ENCODE measurements at regions not wholly inside any gene's neighbourhood (a gene's known extent, or its start where the extent isn't known, plus 50 kb on each side); places are given as distances from the start of the nearest gene placed in this dataset.

DNA sequence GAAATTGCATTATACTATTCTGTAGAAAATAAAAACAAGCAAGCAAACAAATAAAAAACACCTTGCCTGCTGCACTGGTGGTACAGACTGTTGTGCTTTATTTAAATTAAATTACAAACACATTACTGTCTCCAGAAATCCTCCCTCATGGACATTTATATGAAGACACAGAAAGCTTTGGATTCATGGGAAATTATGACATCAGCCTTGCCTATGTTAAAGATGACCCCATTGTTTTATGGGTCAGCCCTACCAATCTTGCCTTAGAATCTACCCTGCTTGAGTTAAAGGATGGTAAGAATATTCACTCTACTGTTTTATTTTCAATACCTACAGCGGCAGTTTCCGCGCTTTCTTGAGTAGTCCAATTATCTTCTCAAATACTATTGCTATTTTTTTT, 1379.9 kb downstream of the TECRL start:
- DNase-seq: no peak

DNA sequence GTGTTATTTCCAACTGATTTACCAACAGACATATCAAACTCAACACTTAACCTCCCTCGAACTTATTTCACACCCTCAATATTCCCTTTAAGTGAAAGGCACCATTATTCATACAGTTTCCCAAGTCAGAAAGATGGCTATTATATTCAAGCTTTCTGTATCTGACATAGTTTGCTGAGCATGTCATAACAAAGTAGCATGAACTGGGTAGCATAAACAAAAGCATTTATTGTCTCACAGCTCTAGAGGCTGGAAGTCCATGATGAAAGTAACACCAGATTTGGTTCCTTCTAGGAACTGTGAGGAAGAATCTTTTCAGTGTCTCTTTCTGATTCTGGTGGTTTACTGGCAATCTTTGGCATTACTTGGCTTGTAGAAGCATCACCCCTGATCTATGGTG, 1388.6 kb downstream of the TECRL start:
- no peak for DNase-seq

DNA sequence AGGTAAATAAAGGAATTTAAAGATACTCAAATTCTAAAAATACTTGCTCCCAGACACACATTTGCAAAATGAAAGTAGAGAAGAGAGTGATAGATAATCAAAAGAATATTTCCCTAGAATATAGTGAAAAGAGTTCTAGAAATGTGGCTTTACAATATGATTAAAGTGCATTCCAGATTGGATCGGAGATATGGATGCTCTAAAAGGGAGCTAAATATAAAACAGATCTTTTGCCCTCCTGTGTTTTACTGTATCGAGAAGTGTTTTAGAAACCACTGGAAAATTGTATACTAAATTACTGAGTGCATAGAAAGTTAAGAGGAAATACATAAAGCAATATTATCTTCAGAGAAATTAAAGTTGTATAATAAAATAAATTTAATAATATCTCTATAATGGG, 1392.0 kb downstream of the TECRL start:
- no peak for DNase-seq

DNA sequence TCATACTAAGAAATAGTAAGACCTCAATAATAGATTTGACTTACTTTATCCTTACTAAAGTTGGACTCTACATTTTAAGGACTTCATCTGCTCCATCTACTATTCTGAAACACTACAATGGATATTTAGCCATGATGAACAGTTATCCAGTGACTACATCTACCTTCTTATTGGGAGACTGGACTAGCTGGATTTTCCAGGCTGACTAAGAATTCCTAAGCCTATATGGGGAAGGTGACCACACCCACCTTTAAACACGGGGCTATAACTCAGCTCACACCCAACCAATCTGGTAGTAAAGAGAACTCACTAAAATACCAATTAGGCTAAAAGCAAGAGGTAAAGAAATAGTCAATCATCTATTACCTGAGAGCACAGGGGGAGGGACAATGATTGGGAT, 1438.4 kb downstream of the TECRL start:
- DNase-seq: no peak

DNA sequence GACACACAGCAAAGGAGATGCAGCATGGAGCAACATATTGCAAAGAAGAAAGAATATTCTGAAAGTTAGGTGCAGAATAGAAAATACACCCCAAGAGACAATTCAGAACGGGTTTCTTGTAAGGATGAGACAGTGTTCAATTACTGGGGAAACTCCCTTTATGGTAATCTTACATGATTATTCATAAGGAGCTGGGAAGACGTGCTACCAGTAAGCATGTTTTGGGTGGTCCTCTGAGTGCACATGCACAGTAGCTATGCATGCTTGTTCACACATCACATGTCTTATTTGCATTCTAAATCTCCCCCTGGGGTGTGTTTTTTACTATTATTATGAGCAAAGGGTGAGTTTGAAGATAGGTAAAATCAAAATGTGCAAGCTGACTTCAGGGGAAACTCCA, 1448.8 kb downstream of the TECRL start:
- no peak for DNase-seq

DNA sequence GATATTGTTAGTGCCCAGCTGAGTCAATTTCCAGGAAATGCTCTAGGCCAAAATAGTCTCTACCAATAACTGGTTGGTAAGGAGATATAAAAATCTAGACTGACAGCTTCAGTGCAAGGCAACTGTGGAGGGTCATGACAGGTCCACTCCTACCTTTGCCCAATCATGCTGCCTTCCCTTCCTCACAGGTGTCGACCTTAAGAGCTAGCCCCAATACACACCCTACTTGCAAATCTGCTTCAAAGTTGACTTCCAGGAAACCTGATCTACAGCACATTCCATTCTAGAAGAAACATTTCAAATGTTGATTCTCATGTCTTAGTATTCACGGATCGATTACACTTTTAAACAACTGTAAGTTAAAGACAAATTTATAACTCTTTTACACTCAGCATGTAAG, 1455.5 kb downstream of the TECRL start:
- DNase-seq: no peak

DNA sequence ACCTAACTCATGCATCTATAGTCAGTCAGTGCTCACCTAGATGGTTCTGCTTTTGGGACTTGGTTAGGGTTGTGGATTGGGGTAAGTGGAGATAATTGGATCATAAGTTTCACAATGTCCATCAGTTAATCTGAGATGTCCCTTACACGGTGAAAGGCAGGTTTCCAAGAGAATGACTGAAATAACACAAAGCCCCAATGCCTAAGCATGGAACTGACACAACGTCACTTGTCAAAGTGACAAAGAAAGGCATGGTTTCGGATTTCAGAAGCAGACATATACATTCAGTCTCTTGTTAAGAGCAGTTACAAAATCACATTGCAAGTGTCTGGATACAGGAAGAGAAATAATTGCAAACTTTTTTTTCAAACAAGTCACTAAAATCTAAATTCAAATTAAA, 1456.9 kb downstream of the TECRL start:
- no peak for DNase-seq

DNA sequence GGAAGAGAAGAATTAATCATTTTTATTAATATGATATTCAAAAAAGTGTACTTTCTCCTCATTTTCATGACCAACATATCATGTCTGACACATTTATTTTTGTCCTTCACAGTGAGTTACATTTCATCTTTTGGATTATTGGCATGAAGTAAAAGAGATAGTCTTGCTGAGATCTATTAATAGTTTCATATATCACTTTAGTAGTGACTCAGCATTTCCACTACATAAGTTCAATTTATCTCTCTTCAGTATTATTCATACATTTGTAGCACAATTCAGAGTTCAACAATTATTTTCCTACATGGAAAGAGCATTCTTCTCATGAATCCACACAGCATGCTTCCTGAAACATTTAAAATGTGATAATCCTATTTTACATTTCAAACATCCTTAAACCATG, 1461.1 kb downstream of the TECRL start:
- no peak for DNase-seq

DNA sequence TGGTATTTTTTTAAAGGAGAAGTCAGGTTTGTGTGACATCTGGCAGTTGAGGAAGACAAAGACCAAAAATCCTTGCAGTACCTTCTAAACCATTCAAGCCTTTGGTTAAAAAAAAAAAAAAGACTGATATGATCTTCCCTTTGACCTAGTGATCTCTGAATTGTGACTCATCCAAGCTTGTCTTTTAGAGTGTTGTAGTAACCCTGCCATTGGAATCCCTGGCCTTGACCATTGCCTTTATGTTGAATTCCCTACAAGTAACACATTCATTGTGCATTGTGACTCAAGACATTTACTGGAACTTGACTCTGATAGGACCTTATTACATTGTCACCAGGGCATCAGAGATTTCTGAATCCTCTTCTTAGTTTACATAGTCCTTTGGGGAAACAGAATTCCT, 1469.0 kb downstream of the TECRL start:
- no peak for DNase-seq

DNA sequence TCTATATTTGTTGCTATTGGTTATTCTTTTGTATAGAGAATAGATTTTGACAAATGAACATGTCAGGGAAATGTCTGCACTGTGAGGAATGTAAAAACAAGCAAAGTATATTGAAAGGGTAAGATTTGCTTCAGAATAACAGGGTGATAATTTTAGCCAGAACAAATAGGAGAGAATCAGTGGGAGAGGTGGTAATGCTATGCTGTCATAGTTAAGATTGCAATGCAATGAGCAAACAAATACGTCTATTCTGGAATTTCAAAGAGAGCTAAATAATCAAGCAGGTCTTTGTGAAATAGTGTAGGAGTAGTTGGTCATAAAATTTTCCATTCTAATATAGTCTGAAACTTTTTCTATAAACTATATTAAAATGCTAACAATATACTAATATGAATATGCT, 1478.4 kb downstream of the TECRL start:
- no peak for DNase-seq

DNA sequence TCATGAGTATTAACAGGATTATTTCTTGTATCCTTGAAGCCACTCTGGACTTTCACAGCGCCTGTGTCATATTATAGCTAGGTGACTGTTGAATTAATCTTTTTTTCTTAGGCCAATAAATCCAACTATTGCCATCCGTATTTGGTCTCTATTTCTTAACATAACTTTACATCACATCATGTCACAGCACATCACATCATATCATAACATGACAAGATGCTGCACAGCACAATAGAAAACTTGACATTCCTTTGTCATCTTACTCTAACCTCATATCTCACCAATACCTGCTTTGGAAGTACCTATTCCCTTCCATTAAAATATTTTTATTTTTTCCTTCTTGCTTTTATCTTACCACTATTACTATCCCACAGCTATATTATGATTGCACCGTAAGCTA, 1480.8 kb downstream of the TECRL start:
- DNase-seq: no peak

DNA sequence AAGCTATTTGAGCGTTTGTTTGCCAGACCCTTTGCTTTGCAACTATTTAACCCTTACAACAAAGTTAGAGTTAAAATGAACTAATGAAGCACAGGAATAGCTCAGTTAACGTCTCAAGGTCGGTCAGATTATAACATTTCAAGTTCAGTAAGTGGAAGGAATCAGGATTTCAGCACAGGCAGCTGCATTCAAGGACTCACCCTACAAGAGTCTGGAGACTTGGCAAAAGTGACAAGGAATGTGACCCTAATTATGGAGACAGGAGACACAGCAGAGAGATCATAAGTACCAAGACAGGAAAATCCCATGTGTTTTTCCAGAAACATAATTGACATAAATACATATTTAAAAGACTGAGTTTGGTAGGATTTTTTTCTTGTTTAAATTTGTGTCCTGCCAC, 1481.7 kb downstream of the TECRL start:
- no peak for DNase-seq

DNA sequence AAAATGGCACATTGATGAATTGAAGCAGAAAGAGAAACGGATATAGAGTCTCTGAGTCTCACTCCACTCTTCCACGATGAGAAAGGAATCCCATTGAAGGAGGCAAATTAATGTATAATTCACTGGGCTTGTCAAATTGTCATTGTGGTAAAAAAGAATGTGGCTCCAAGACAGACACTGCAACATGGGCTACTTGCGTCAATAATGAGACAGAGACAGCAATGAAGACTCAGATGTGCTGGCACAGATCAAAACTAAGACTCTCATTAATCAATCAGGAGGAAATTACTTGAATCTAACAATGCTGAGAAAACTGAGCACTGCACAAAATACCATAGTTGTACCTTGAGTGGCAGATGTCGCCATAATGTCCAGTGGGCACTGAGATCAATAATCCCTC, 1485.5 kb downstream of the TECRL start:
- no peak for DNase-seq

DNA sequence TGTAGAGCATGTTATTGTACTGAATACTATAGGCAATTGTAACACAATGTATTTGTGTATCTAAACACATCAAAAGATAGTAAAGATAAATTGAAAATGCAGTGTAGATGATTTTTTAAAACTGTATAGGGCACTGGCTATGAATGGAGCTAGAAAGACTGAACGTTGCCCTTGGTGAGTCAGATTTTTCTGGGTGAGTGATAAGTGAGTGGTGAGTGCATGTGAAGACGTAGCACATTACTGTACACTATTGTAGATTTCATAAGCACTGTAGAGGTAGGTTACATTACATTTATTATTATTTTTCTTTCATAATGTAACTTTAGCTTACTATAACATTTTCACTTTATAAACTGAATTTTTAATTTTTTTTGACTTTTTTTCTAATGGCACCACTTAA, 1491.6 kb downstream of the TECRL start:
- DNase-seq: no peak

DNA sequence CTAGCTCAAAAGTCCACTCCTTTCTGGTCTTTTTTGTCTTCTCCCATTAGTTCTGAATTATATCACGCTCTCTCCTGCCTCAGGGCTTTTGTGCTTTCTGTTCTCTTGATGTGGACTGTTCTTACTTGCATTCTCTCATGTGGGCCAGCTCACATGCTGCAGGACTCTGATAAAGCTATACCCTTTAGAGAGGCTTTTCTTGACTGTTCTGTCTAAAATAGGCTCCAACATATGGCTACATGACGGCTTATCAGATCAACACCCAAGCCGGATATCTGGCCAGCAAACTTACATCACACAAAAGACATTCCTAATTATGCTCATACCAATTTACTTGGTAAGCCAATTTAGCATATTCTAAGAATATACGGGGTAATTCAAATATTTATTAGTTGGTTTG, 1494.5 kb downstream of the TECRL start:
- DNase-seq: no peak

DNA sequence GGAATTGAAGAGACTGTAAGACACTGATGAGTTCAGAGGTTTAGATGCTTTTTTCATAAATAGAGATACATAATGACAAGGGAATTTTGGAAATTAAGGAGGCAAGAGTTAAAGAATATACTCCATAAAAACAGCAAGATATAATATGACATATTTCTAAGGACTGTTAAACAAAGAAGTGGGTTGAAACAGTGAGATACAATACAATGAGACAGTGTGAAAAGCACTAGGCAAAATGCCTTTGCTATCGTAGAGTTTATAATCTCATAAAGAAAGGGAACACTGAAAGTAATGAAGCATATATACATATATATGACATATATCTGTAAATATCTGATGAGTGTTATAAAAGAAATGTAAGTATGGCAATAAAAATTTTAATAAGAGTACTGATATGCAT, 1496.2 kb downstream of the TECRL start:
- no peak for DNase-seq

DNA sequence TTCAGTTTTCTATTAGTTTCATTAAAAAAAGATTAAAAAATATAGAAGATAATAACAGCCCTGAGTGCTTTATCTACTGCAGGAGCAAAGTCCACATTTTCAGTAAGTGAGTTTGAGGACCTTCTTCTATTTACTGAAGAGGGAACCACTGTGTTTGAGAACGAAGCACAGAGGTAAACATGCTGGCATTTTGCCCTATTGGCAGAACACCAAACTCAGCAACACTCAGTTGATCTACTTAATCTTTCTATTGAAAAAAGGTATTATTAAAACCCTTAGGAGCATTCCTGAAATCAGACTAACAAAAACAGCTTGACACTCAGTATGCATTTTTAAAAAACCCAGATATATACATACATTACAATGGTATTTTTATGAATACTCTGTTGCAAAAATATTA, 1496.7 kb downstream of the TECRL start:
- no peak for DNase-seq

DNA sequence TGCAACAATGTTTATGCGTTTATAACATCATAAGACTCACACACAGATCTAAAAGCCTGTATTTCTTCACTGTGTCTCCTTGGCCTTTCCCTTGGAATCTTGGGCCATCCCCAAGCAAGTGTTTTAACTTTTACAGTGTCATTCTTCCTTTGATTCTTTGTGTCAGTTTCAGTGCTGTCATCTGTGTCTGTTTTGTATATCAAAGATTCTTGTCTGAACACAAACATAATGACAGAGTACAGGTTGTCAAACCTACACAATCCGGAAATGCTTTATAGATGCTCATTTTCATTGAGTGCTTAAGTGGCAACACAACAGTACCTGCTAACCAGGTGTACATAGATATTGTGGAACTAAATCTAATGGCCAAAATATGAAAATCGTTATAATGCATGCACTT, 1500.0 kb downstream of the TECRL start:
- no peak for DNase-seq

DNA sequence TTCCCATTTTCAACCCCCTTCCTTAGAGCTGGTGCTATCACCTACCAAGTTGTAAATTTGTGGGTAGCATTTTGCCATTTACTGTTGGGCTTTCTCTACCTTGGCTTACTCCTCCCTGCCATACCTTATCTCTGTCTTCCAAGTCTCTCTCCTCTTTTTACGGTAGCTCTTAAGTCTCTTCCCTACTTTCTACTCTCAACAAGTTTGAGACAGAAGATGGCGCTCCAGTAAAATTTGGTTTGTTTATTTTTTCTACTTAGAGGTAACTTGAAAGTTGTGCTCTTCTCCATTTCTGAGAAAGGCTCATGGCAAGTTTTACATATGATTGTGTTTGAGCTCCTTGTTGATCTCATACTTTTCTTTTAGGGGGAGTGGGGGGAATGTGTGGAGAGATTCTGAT, 1508.1 kb downstream of the TECRL start:
- DNase-seq: no peak

DNA sequence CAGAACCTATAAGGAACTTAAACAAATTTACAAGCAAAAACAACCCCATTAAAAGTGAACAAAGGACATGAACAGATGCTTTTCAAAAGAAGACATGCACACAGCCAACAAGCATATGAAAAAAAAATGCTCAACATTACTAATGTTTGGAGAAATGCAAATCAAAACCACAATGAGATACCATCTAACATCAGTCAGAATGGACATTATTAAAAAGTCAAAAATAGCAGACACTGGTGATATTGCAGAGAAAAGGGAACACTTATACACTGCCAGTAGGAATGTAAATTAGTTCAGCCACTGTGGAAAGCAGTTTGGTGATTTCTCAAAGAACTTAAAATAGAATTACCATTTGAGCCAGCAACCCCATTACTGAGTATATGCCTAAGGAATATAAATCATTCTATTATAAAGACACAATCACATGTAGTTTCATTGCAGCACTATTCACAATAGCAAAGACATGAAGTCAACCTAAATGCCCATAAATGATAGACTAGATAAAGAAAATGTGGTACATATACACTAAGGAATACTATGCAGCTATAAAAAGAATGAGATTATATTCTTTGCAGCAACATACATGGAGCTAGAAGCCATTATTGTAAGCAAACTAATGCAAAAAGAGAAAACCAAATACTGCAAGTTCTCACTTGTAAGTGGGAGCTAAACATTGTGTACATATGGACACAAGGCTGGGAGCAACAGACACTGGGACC, 1509.4 kb downstream of the TECRL start:
- no peak for DNase-seq

DNA sequence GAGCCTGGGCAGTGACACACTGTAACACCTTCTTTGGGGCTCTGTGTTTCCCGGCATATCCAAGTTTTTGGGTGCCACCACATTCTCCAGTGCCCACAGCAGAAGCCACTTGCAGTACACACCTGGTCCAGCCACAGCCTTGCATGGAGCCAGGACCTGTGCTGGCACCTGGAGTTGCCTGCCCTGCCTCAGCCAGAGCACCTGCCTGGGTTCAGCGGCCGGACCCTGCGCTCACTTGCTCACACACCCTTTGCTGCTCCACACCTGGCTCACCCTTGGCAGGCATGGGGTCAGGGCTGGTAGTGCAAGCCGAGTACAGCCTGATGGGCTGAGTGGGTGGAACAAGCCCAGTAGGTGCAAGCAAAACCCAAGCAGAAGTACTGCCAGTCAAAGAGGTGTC, 1511.1 kb downstream of the TECRL start:
- DNase-seq: no peak

DNA sequence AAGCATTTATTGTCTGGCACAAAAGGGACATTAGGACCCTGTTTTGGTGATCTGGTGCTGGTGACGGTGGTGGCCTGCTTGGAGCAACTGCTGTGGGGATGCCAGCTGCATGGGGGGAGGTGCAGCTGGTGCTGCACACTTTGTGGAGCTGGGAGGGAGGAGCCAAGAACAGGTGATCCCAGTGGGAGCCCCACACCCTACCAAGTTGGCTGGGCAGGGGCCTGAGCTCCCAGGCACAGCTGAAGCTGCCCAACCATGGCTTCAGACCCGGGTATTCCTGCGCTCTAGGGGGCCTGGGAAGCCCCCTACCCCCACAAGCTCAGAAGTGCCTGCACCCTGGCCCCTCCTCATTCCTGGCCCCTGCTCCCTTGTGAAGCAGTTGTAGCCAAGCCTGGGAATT, 1512.5 kb downstream of the TECRL start:
- DNase-seq: no peak

DNA sequence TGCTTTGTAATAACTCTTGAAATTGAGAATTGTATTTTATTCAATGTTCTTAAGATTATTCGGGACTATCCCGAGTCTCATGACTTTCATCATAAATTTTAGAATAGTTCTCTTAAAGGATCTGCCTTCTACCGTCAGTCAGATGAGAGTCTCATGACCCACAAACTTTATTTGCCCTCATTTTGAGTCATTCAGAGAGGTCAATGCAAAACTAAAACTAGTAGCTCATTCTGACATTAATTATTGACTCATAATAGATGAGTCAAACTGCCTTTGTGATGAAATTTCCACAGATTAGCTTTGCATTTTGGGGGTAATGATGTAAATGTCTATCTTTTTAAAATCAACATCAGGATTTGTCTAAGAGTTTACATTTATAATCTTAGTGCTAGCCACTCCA, 1527.3 kb downstream of the TECRL start:
- no peak for DNase-seq

DNA sequence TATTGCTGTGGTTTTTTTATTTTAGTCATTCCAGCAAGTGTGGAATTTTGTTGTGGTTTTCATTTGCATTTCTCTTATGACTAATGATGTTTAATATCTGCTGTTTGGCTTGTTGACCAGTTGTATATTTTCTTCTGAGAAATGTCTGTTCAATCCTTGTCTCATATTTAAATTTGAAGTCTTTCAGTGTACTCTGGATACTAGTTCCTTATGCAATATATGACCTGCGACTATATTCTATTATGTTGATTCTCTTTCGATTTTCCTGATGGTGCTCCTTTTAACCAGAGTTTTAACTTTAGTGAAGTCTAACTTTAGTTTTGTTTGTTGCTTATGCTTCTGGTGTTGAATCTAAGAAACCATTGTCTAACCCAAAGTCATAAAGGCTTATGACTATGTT, 1528.0 kb downstream of the TECRL start:
- no peak for DNase-seq

DNA sequence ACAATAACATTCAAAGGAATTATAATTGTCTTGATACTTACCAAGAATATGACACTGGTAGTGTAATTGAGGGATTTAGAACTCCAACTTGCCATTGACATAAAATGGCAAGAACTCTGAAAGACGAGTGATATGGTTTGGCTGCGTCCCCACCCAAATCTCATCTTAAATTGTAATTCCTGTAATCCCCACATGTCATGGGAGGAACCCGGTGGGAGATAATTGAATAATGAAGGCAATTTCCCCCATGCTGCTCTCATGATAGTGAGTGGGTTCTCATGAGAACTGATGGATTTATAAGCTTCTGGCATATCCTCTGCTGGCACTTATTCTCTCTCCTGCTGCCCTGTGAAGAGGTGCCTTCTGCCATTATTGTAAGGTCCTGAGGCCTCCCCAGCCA, 1536.4 kb downstream of the TECRL start:
- DNase-seq: no peak

DNA sequence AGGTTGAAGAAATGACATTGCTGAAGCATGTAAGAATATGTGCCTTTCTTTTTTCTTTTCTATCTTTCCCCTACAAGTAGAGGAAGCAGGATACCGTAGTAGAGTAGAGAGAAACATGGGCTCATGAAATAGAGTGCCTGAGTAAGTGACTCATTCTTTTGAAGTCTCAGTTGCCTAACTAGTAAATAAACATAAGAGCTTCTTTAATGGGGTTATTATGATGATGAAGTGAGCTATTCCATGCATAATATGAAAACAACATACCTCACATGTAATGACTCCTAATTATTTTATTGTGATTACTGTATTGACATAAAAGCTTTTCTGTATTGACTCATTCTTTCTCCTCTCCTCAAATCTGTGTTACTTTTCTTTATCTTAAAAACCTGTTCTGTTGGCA, 1538.2 kb downstream of the TECRL start:
- no peak for DNase-seq
